Sciatic nerve (tissue), 2 donors: ENCODE measurements at regions not wholly inside any gene's neighbourhood (a gene's known extent, or its start where the extent isn't known, plus 50 kb on each side); places are given as distances from the start of the nearest gene placed in this dataset.
A peak's percentile ranks its signal among the peaks of the same experiment; 100 is the strongest.
"Not testable (repeated sequence)": the region's sequence is repeated elsewhere in the genome, so short reads cannot be mapped to it uniquely, and the experiment has no call there.

ENCODE experiments used
- ATAC-seq: fragments of 200-7000 bp; cut with Tn5 transposase; one replicate; pipeline ENCODE4 v1.9.1; 2020; ENCODE audit warnings: mild to moderate bottlenecking, moderate library complexity
- DNase-seq: peaks from one replicate; pipeline ENCODE4 v3.0.0-alpha.2; 2020; ENCODE audit warnings: low spot score
- intact Hi-C: fragments of 100-400 bp; cut with DNase I; formaldehyde crosslinking; loops from one replicate; pipeline ENCODE4 v1.14.2; 2022
- donor health status: DM: no; HTN: no; CAD: no.
- donor health status: DM: no; HTN: no; CAD: no.

- no peak for DNase-seq
- intact Hi-C loops = no loop called here
- no peak for ATAC-seq
Observed at GRCh38 chr3:152891678-152892077, 56.7 kb downstream of the P2RY1 start.

- ATAC-seq (no peak), DNase-seq (no peak)
- intact Hi-C loops = no loop called here
Observed at GRCh38 chr3:152892446-152892845, 57.5 kb downstream of the P2RY1 start.

GRCh38 chr3:152893647-152894046 is 58.7 kb downstream of the P2RY1 start:
- DNase-seq (no peak), ATAC-seq (no peak)
- intact Hi-C loops = no loop called here

GRCh38 chr3:152899306-152899705 is 64.4 kb downstream of the P2RY1 start:
- no peak for DNase-seq
- no peak for ATAC-seq
- intact Hi-C loops = no loop called here

DNA sequence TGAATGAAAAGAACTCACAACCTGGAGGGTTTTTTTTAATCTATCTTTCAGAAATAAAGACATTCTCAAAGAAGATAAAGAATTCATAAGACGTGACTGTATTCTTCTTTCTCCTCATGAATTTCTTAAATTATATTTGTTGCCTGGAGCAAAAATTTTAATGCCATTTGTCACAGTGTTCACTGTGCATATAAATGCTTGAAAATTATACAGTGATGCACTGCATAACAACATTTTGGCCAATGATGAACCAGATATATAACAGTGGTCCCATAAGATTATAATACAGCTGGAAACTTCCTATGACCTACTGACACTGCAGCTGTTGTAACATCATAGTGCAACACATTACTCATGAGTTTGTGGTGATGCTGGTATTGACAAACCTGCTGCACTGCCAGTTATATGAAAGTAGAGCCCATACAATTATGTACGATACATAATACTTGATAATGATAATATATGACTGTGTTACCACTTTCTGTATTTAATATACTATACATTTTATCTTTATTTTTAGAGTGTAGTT is 67.3 kb downstream of the P2RY1 start:
- intact Hi-C loops = no loop called here
- DNase-seq (no peak), ATAC-seq (no peak)

- no peak for ATAC-seq
- no peak for DNase-seq
- intact Hi-C loops = no loop called here
Observed at GRCh38 chr3:152905631-152906030, 70.7 kb downstream of the P2RY1 start.

DNA sequence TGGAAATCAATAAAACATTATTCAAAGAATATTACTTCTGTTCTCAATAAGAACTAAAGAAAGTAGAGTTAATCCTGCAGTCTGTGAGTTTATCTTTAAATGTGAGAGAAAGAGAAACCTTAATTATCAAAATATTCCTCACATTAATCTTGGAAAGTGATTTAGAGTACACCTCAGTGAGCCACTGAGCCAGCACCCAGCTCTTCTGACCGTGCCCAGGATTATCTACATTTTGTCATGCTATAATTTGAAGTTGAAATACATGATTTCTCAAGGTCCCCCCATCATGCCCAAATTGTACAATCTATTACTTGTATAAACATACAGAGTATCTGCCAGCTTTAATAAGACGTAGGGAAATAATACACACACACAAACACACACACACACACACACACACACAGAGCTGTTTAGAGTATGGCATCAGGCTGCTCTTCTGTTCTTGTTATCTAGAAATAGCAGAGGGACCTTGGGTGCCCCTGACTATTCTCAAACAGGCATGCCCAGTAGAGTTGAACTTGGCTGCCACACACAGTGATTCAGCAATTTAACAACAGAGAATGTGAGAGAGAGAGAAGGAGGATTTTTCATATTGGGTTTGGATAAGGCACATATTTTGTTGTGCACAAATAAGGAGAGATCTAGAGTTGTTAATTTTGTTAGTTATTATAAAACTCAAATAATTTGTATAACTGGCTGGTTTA is 74.4 kb downstream of the P2RY1 start:
- DNase-seq (no peak), ATAC-seq (peak; percentile 58)
- intact Hi-C loops = no loop called here

DNA sequence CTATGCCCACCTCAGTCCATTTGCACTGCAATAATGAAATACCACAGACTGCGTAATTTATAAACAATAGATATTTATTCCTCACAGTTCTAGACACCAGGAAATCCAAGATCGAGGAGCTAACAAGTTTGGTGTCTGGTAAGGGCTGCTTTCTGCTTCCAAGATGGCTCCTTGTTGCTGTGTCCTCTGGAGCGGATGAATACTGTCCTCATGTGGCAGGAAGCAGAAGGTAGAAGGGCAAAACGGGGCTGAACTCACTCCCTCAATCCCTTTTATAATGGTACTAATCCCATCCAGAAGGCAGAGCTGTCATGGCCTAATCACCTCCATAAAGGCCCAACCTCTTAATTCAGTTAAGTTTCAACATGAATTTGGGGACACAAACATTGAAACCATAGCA is 75.3 kb downstream of the P2RY1 start:
- intact Hi-C loops = no loop called here
- ATAC-seq (no peak), DNase-seq (no peak)

- ATAC-seq = no peak
- DNase-seq = no peak
- intact Hi-C loops = no loop called here
Observed at GRCh38 chr3:152910966-152911365, 76.0 kb downstream of the P2RY1 start.

GRCh38 chr3:152914743-152915142 is 79.8 kb downstream of the P2RY1 start:
- intact Hi-C loops, DNase-seq, ATAC-seq: not testable (repeated sequence)

GRCh38 chr3:152915695-152916094 is 80.8 kb downstream of the P2RY1 start:
- intact Hi-C loops = no loop called here
- DNase-seq = no peak
- no peak for ATAC-seq

DNA sequence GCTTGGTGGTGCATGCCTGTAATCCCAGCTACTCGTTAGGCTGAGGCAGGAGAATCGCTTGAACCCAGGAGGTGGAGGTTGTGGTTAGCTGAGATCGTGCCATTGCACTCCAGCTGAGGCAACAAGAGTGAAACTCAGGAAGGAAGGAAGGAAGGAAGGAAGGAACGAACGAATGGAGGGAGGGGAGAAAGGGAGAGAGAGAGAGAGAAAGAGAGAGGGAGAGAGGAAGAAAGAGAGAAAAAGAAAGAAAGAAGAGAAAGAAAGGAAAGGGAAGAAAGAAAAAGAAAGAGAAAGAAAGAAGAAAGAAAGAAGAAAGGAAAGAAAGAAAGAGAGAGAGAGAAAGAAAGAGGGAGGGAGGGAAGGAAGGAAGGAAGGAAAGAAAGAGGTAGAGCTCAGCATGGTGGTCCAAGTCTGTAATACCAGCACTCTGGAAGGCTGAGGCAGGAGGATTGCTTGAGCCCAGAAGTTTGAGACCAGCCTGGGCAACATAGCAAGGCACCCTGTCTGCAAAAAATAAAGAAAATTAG is 81.9 kb downstream of the P2RY1 start:
- intact Hi-C loops = no loop called here
- no peak for ATAC-seq

DNA sequence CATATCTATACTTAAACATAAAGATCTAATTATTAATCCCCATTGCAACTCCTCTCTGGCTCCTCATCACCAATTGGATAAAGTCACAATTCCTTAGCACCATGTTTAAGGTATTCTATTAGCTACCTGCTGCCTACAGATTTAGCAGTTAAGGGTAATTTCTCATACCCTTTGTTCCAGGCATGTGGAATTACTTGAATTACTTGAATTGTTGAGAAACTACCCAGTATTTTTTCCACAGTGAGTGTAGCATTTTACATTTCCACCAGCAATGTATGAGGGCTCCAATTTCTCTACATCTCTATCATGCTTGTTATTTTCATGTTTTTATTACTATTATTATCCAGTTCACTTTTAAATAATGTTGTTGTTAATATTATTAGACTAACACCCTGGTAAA is 86.4 kb downstream of the P2RY1 start:
- ATAC-seq (no peak), DNase-seq (no peak)
- intact Hi-C loops = no loop called here

More for the DNA sequence above, 81.9 kb downstream of the P2RY1 start:
- DNase-seq = no peak

GRCh38 chr3:152922554-152922953 is 87.6 kb downstream of the P2RY1 start:
- ATAC-seq (no peak), DNase-seq (no peak)
- intact Hi-C loops = no loop called here

DNA sequence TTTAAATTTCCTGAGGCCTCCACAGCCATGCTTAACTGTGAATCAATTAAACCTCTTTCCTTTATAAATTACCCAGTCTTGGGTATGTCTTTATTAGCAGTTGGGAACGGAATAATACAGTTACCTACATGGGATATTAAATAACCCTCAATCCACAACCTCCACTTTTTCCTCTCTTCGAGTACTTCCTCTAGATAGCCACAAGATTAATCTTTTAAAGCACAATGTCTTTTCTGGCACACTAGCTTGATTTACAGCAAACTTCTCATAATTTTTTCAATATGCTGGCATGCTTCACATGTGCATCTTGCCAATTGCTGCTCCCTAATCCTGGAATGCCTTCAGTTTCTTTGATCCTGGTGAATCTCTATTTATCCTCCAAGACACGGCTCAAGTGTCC is 92.2 kb downstream of the P2RY1 start:
- no peak for DNase-seq
- ATAC-seq = no peak
- intact Hi-C loops = no loop called here

GRCh38 chr3:152930516-152930915 is 95.6 kb downstream of the P2RY1 start:
- DNase-seq = no peak
- intact Hi-C loops = no loop called here
- no peak for ATAC-seq

GRCh38 chr3:152937234-152937633 is 102.3 kb downstream of the P2RY1 start:
- intact Hi-C loops = no loop called here
- ATAC-seq = no peak
- no peak for DNase-seq

- DNase-seq = no peak
- no peak for ATAC-seq
- intact Hi-C loops = no loop called here
Observed at GRCh38 chr3:152938974-152939636, 104.2 kb downstream of the P2RY1 start.

DNA sequence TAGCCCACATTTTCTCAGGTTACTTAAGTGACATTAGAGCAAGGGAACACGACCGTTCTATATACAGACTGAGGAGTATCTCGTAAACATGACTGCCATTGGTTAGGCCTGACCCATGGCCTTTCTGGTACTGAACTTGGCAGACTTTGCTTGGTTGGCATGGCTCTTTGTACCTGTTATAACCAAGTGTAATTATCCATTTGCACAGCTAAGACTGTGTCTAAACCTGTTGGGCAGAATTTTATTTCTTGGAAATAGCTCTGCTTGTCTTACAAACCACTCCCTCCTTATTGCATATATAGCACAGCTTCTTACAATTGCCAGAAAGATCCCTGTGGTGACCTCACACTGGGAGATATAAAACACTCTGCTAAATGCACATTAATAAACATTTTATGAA is 106.9 kb downstream of the P2RY1 start:
- DNase-seq (no peak), ATAC-seq (no peak)
- intact Hi-C loops = no loop called here

DNA sequence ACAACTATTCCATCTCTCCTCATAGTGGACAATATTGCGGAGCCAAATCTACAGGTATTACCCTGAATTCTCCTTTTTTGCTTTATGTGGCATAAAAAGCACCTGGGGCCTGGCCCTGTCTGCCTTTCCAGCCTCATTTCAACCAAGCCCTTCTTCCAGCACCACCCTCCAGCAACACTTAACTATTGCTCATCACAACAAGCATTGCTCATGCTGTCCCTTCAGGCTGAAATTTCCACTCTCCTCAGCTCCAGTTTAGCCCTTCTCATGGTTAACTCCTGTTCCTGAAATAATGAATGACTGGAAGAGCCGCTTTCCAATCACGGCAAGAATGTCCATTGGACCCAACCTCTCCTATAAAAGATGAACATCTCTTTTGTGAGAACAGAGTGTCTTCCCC is 107.4 kb downstream of the P2RY1 start:
- intact Hi-C loops = no loop called here
- ATAC-seq = no peak
- no peak for DNase-seq
